Testis (tissue), 2 donors: ENCODE measurements at regions not wholly inside any gene's neighbourhood (a gene's known extent, or its start where the extent isn't known, plus 50 kb on each side); places are given as distances from the start of the nearest gene placed in this dataset.
"Not testable (repeated sequence)": the region's sequence is repeated elsewhere in the genome, so short reads cannot be mapped to it uniquely, and the experiment has no call there.

Experiments used
- DNase-seq: peaks from one replicate; pipeline ENCODE4 v3.0.0-alpha.2; 2019
- H3K27ac ChIP-seq, 2 donors: fragments of 200-600 bp; sonication (generic); one replicate each; pipeline ENCODE4 v1.5.1; 2019
- H3K27me3 ChIP-seq: fragments of 200-600 bp; sonication (generic); one replicate; pipeline ENCODE4 v1.5.1; 2019
- H3K36me3 ChIP-seq: fragments of 200-600 bp; sonication (generic); one replicate; pipeline ENCODE4 v1.5.1; 2017; ENCODE audit warnings: low read depth; ENCODE audit errors: missing control alignments
- H3K4me1 ChIP-seq: fragments of 200-600 bp; sonication (generic); one replicate; pipeline ENCODE4 v1.5.1; 2019
- H3K4me3 ChIP-seq, 2 donors: fragments of 200-600 bp; sonication (generic); one replicate each; pipeline ENCODE4 v1.5.1; 2017 to 2019
- H3K9me3 ChIP-seq: fragments of 200-600 bp; sonication (generic); one replicate; pipeline ENCODE4 v1.5.1; 2017
- POLR2A ChIP-seq: fragments of 450-650 bp; IDR thresholded peaks from one replicate; pipeline ENCODE4 v1.6.1; 2017; ENCODE audit warnings: antibody characterized with exemption, mild to moderate bottlenecking, moderate library complexity
- WGBS, 2 donors: methylation state at CpG; one replicate each; pipeline ENCODE4 v1.1.5; 2018; 5-methylcytosine and 5-hydroxymethylcytosine counted together
- intact Hi-C: fragments of 100-400 bp; cut with DNase I; formaldehyde crosslinking; loops from one replicate; pipeline ENCODE4 v1.15.1; 2023; ENCODE audit warnings: low total_unique reads
- TF ChIP-seq, protein P1 (sequence below), 3 experiments: fragments of 450-650 bp in 2 of 3; fragments of 200-600 bp in 1 of 3; sonication (generic) in 1 of 3; IDR thresholded peaks; one replicate each; pipeline ENCODE4 v1.5.1; 2016 to 2019; ENCODE audit warnings: antibody characterized with exemption in 3 of 3, mild to moderate bottlenecking in 2 of 3, moderate library complexity in 1 of 3

DNA sequence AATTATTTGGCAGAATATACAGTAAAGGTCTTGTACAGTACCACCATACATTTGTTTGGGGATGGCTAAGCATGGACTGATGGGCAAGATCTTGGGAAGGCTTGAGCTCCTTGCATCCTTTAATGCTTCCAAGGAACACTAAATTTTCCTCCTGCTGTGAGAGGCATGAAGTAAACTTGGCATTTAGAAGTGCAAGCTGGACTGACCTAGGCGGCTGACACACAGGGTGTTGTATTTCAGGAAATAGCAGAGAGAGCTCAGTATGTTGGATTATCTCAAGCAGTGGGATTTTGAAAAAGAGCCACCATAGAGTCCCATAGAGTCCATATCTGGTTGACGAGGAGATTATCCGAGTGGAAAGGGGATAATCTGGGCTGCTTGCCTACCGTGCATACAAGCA, 2137.1 kb downstream of the TP53TG3F start:
- DNase-seq, result no peak
- no peaks in the 10 kb centered on the region for H3K36me3 ChIP-seq
- 82 to 86% methylated on average over 4 of the region's 4 CpGs for WGBS, 2 donors
- intact Hi-C loops, result no loop called here
- no peak overlapping the region for H3K27ac ChIP-seq
- H3K4me1 ChIP-seq, result no peaks in the 10 kb centered on the region
- H3K27me3 ChIP-seq, result no peaks in the 10 kb centered on the region
- H3K4me3 ChIP-seq, result no peak overlapping the region
- H3K9me3 ChIP-seq, result no peaks in the 10 kb centered on the region
- TF ChIP-seq POLR2A, result no peak
- TF ChIP-seq, protein P1, sequence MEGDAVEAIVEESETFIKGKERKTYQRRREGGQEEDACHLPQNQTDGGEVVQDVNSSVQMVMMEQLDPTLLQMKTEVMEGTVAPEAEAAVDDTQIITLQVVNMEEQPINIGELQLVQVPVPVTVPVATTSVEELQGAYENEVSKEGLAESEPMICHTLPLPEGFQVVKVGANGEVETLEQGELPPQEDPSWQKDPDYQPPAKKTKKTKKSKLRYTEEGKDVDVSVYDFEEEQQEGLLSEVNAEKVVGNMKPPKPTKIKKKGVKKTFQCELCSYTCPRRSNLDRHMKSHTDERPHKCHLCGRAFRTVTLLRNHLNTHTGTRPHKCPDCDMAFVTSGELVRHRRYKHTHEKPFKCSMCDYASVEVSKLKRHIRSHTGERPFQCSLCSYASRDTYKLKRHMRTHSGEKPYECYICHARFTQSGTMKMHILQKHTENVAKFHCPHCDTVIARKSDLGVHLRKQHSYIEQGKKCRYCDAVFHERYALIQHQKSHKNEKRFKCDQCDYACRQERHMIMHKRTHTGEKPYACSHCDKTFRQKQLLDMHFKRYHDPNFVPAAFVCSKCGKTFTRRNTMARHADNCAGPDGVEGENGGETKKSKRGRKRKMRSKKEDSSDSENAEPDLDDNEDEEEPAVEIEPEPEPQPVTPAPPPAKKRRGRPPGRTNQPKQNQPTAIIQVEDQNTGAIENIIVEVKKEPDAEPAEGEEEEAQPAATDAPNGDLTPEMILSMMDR (IDR thresholded peaks at IDR 0.05), result no peak

DNA sequence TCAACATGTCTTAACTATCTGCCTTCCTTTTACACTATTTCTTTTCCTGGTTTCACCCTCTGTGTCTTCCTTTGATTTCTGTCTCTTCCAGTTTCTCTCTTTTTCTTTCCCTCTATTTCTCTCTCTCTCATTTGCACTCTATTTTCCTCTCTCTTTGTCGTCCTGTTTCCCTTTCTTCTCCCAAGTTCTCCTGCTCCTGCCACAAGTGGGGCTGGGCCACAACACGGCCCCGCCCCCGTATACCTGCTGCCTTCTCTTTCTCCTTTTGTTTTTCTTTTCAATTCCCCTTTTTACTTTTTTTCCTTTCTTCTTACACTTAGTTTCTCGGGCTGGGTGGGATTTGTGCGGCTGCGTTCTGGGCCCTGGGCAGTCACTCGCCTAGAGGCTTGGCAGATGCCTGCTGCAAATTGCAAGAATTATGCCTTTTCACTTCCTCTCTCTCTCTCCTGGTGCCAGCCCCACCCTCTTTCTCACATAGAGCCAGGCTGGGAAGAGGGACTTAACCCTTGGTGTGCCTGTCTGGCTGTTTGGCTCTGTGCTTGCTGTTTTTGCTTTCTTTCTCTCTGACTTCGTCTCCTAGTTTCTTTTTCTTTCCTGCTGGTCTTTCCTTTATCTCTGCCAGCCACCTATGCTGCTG, 2139.4 kb downstream of the TP53TG3F start:
- intact Hi-C loops, result no loop called here
- TF ChIP-seq, protein P1 (IDR thresholded peaks at IDR 0.05), result no peak
- no peak for TF ChIP-seq POLR2A
- H3K4me3 ChIP-seq, result no peak overlapping the region
- DNase-seq, result no peak
- no peaks in the 10 kb centered on the region for H3K27me3 ChIP-seq
- H3K9me3 ChIP-seq, result no peaks in the 10 kb centered on the region
- no peaks in the 10 kb centered on the region for H3K4me1 ChIP-seq
- 59 to 66% methylated on average over 9 of the region's 9 CpGs for WGBS, 2 donors
- no peaks in the 10 kb centered on the region for H3K36me3 ChIP-seq
- no peak overlapping the region for H3K27ac ChIP-seq

DNA sequence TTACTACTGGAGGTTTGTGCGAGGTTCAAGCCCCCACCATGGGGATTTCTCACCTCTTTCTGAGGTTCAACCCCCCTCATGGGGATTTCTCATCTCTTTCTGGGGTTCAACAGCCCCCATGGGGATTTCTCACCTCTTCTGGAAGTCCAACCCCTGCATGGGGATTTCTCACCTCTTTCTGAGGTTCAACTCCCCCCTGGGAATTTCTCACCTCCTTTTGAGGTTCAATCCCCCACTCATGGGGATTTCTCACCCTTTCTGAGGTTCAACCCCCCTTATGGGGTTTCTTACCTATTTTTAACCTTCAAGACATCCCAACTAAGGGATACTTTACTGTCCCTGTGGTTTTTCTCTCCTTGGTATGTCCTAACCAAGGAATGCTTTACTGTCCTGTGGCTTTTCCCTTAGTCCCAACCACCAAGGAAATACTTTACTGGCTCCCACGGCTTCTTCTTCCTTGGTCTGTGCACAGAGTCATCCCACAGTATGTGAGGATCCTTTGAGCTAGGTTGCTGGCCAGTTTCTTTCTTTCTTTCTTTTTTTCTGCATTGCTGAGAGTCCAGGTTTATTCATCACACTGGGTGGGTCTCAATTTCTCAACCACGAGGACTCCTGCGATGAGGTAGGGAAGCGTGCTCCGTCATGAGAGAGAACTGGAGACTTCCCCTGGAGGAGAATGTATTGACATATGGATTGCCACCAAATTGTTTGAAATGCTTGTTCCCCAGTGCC, 2140.2 kb downstream of the TP53TG3F start:
- TF ChIP-seq, protein P1 (IDR thresholded peaks at IDR 0.05), result no peak
- TF ChIP-seq POLR2A, result no peak
- H3K36me3 ChIP-seq, result no peaks in the 10 kb centered on the region
- no peak for DNase-seq
- H3K27ac ChIP-seq, result no peak overlapping the region
- H3K9me3 ChIP-seq, result no peaks in the 10 kb centered on the region
- intact Hi-C loops, result no loop called here
- no peaks in the 10 kb centered on the region for H3K4me1 ChIP-seq
- H3K27me3 ChIP-seq, result no peaks in the 10 kb centered on the region
- no peak overlapping the region for H3K4me3 ChIP-seq
- WGBS, 2 donors, result 77% methylated on average over 6 of the region's 6 CpGs

DNA sequence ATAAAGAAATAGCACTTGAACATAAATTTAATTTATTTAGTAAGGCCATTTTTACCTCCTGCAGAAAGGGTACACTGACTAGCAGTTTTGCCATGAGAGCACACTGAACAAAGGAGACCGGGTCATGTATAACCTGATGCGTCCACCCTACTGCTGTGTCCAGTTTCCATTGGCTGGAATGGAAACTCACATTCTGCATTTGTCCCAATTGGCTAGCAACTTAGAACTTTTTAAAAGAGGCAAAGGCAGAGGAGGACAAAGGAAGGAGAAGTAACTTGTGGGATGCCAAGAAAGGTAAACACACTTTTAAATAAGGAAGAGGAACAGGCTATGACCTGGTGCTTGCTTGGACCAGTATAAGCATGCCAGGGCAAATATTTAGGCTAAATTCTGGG, 2140.7 kb downstream of the TP53TG3F start:
- H3K27me3 ChIP-seq, H3K4me1 ChIP-seq, H3K4me3 ChIP-seq, H3K9me3 ChIP-seq, H3K27ac ChIP-seq, H3K36me3 ChIP-seq, intact Hi-C loops, DNase-seq: not testable (repeated sequence)
- WGBS, 2 donors, result 71 to 88% methylated on average over 2 of the region's 2 CpGs

DNA sequence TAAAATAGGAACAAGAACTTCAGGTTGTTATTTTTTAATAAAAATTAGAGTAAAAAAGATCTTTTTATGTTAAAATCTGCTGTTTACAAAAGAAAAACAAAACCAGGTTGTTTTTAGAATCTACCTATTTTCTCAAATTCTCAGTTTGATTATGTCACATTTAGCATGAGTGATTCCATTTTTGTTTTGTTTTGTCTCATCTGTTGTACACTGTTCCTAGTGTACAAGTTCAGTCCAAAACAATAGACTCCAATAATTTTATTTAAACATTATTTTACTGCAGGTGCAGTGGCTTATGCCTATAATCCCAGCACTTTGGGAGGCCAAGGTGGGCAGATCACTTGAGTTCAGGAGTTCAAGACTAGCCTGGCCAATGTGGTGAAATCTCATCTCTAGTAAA, 2142.7 kb downstream of the TP53TG3F start:
- no peak for TF ChIP-seq POLR2A
- TF ChIP-seq, protein P1 (IDR thresholded peaks at IDR 0.05), result no peak
- intact Hi-C loops, result no loop called here
- no peak for DNase-seq
- Histone ChIP-seq H3K27me3 (no peaks in the 10 kb centered on the region), H3K4me3 (no peak overlapping the region), H3K9me3 (no peaks in the 10 kb centered on the region), H3K4me1 (no peaks in the 10 kb centered on the region), H3K27ac (no peak overlapping the region), H3K36me3 (no peaks in the 10 kb centered on the region)

DNA sequence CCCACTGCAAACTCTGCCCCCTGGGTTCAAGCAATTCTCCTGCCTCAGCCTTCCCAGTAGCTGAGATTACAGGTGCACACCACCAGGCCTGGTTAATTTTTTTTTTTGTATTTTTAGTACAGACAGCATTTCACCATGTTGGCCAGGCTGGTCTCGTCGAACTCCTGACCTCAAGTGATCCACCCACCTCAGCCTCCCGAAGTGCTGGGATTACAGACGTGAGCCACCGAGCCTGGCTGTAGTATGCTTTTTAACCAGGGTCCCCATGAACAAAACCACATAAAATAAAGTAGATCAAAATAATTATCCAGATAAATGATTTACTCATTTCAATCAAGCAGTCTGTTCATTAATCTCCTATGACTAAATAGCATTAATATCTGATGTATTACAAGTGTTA, 2144.0 kb downstream of the TP53TG3F start:
- H3K4me3 ChIP-seq, DNase-seq, intact Hi-C loops, H3K36me3 ChIP-seq, H3K9me3 ChIP-seq, H3K27me3 ChIP-seq, H3K4me1 ChIP-seq, H3K27ac ChIP-seq: not testable (repeated sequence)
- WGBS, 2 donors, result 79 to 87% methylated on average over 5 of the region's 5 CpGs
